OCI-LY1 (cell line): ENCODE measurements at regions not wholly inside any gene's neighbourhood (a gene's known extent, or its start where the extent isn't known, plus 50 kb on each side); places are given as distances from the start of the nearest gene placed in this dataset.

Experiments used
- CTCF ChIP-seq: fragments of 200-600 bp; sonication (generic), shearing (Covaris generic); IDR thresholded peaks from 2 replicates; pipeline ENCODE4 v1.5.1; 2017; ENCODE audit warnings: mild to moderate bottlenecking, antibody characterized with exemption, low read length, moderate library complexity, mixed read lengths
- EZH2 ChIP-seq: fragments of 200-600 bp; sonication (generic), shearing (Covaris generic); IDR thresholded peaks from 2 replicates; pipeline ENCODE4 v1.8.0; 2017; ENCODE audit warnings: borderline replicate concordance, mixed run types, mild to moderate bottlenecking, antibody characterized with exemption, low read length, moderate library complexity, mixed read lengths

GRCh38 chr2:217367464-217367863, 507.6 kb upstream of the TNP1 start:
- TF ChIP-seq CTCF, result no peak
- TF ChIP-seq EZH2, result no peak
